ENCODE measurements at regions not wholly inside any gene's neighbourhood (a gene's known extent, or its start where the extent isn't known, plus 50 kb on each side); places are given as distances from the start of the nearest gene placed in this dataset.
"Not testable (repeated sequence)": the region's sequence is repeated elsewhere in the genome, so short reads cannot be mapped to it uniquely, and the experiment has no call there.

GRCh38 chr7:63580536-63581300 is 417.9 kb upstream of the ZNF722 start:
- not testable (repeated sequence) for TF ChIP-seq CTCF, POLR2AphosphoS5, POLR2A (IDR thresholded peaks at IDR 0.05)
